CD14-positive monocyte (primary cell): ENCODE measurements at regions not wholly inside any gene's neighbourhood (a gene's known extent, or its start where the extent isn't known, plus 50 kb on each side); places are given as distances from the start of the nearest gene placed in this dataset.

Source experiments
- DNase-seq, 3 donors: peaks; one replicate each; pipeline ENCODE4 v3.0.0-alpha.2; 2011 to 2022
- H2AFZ ChIP-seq: 2 replicates; pipeline ENCODE4 v1.6.0; 2012; ENCODE audit warnings: mild to moderate bottlenecking, low read depth, low read length, inconsistent platforms; ENCODE audit not compliant: insufficient read depth, poor library complexity, severe bottlenecking
- H3K27ac ChIP-seq, 2 donors: 1 replicate in 1 of 2; 2 replicates in 1 of 2; pipeline ENCODE4 v1.5.1; 2012 to 2013; ENCODE audit warnings: low read length in 2 of 2, control low read depth in 1 of 2, inconsistent platforms in 1 of 2, low read depth in 1 of 2, mild to moderate bottlenecking in 1 of 2
- H3K27me3 ChIP-seq, 2 donors: one replicate each; pipeline versions ENCODE4 v1.6.0 to v1.6.1; 2011 to 2013; ENCODE audit warnings: low read length in 2 of 2; ENCODE audit not compliant: control insufficient read depth in 2 of 2, insufficient read depth in 2 of 2
- H3K36me3 ChIP-seq, 2 donors: replicated peaks in 1 of 2; 1 replicate in 1 of 2; 2 replicates in 1 of 2; pipeline versions ENCODE4 v1.5.1 to v1.6.1; 2012 to 2013; ENCODE audit warnings: low read length in 2 of 2, control low read depth in 1 of 2, inconsistent platforms in 1 of 2, mild to moderate bottlenecking in 1 of 2; ENCODE audit not compliant: insufficient read depth in 2 of 2, control insufficient read depth in 1 of 2
- H3K4me1 ChIP-seq, 2 donors: 1 replicate in 1 of 2; 2 replicates in 1 of 2; pipeline versions ENCODE4 v1.5.1 to v1.6.1; 2012 to 2013; ENCODE audit warnings: low read length in 2 of 2, control low read depth in 1 of 2, inconsistent platforms in 1 of 2, mild to moderate bottlenecking in 1 of 2, moderate library complexity in 1 of 2; ENCODE audit not compliant: insufficient read depth in 2 of 2, control insufficient read depth in 1 of 2
- H3K4me2 ChIP-seq: replicated peaks from 2 replicates; pipeline ENCODE3; 2012; ENCODE audit warnings: low read length, moderate library complexity, mild to moderate bottlenecking; ENCODE audit not compliant: poor library complexity, severe bottlenecking; ENCODE audit errors: extremely low read depth
- H3K4me3 ChIP-seq, 3 experiments: fragments of 200-600 bp in 1 of 3; sonication (generic) in 1 of 3; replicated peaks in 1 of 3; 1 replicate in 2 of 3; 2 replicates in 1 of 3; pipeline ENCODE4 v1.5.1; 2011 to 2013; ENCODE audit warnings: low read length in 3 of 3, mild to moderate bottlenecking in 3 of 3, control low read depth in 2 of 3, low read depth in 2 of 3, inconsistent platforms in 1 of 3, moderate library complexity in 1 of 3
- H3K79me2 ChIP-seq: 2 replicates; pipeline ENCODE4 v1.6.0; 2012; ENCODE audit warnings: mild to moderate bottlenecking, control low read depth, inconsistent platforms, low read length, moderate library complexity; ENCODE audit not compliant: insufficient read depth
- H3K9ac ChIP-seq: 2 replicates; pipeline ENCODE4 v1.6.0; 2017; ENCODE audit warnings: low read length, mild to moderate bottlenecking; ENCODE audit not compliant: insufficient read depth, poor library complexity, severe bottlenecking
- H3K9me3 ChIP-seq, 2 donors: replicated peaks in 1 of 2; 1 replicate in 1 of 2; 2 replicates in 1 of 2; pipeline versions ENCODE4 v1.5.1 to v1.6.1; 2012 to 2013; ENCODE audit warnings: low read length in 2 of 2, control low read depth in 1 of 2; ENCODE audit not compliant: control insufficient read depth in 1 of 2, insufficient read depth in 1 of 2
- H4K20me1 ChIP-seq: 2 replicates; pipeline ENCODE4 v1.6.0; 2012; ENCODE audit warnings: mild to moderate bottlenecking, low read length, control low read depth, moderate library complexity; ENCODE audit not compliant: insufficient read depth
- H3K27ac Mint-ChIP-seq, 7 donors: one replicate each; pipeline ENCODE4 v1.8.0; 2020; ENCODE audit warnings: mild to moderate bottlenecking in 7 of 7, mixed read lengths in 7 of 7, moderate library complexity in 6 of 7, inconsistent platforms in 2 of 7
- H3K27me3 Mint-ChIP-seq, 3 donors: one replicate each; pipeline ENCODE4 v1.8.0; 2021 to 2022; ENCODE audit warnings: low read depth in 3 of 3, mild to moderate bottlenecking in 3 of 3, mixed read lengths in 3 of 3, moderate library complexity in 3 of 3, inconsistent platforms in 1 of 3
- H3K36me3 Mint-ChIP-seq, 2 donors: one replicate each; pipeline ENCODE4 v1.8.0; 2020; ENCODE audit warnings: mixed read lengths in 2 of 2, inconsistent platforms in 1 of 2, mild to moderate bottlenecking in 1 of 2
- H3K4me1 Mint-ChIP-seq: one replicate; pipeline ENCODE4 v1.8.0; 2020; ENCODE audit warnings: mild to moderate bottlenecking, mixed read lengths
- H3K4me3 Mint-ChIP-seq, 2 donors: one replicate each; pipeline ENCODE4 v1.8.0; 2020; ENCODE audit warnings: mild to moderate bottlenecking in 2 of 2, mixed read lengths in 2 of 2, moderate library complexity in 1 of 2
- H3K9me3 Mint-ChIP-seq, 7 donors: one replicate each; pipeline ENCODE4 v1.8.0; 2020 to 2022; ENCODE audit warnings: mixed read lengths in 7 of 7, mild to moderate bottlenecking in 6 of 7, moderate library complexity in 6 of 7, inconsistent platforms in 2 of 7
- WGBS: methylation state at CpG from one replicate; pipeline ENCODE4 v1.1.5; 2013; ENCODE audit warnings: missing lambda C conversion rate; ENCODE audit not compliant: insufficient coverage; 5-methylcytosine and 5-hydroxymethylcytosine counted together
- intact Hi-C, 2 donors: fragments of 100-400 bp; cut with micrococcal nuclease; formaldehyde crosslinking; loops; one replicate each; pipeline versions ENCODE4 v1.15.0 to v1.15.1; 2023
- TF ChIP-seq, protein P1 (sequence below): fragments of 200-600 bp; IDR thresholded peaks from one replicate; pipeline ENCODE4 v1.8.0; 2022; ENCODE audit warnings: antibody characterized with exemption, mild to moderate bottlenecking

DNA sequence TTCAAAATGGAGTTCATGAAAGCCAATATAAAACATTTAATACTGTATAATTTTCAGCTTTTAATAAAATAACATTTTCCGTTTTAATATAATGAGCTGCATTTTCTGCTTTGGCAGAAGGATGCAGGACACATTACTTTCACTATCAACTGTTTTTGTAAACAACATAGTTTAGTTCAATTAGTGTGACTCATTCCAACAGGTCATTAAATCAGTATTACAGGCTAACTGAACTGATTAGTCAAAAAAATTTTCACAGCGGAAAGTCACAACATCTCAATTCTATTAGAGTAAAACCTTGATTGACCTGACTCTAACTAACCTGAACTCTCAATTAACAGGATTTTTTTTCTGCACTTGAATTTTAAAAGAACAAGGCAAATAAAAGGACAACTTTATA, 151.2 kb upstream of the AMOT start:
- no peaks in the 10 kb centered on the region for H3K36me3 ChIP-seq
- TF ChIP-seq, protein P1, sequence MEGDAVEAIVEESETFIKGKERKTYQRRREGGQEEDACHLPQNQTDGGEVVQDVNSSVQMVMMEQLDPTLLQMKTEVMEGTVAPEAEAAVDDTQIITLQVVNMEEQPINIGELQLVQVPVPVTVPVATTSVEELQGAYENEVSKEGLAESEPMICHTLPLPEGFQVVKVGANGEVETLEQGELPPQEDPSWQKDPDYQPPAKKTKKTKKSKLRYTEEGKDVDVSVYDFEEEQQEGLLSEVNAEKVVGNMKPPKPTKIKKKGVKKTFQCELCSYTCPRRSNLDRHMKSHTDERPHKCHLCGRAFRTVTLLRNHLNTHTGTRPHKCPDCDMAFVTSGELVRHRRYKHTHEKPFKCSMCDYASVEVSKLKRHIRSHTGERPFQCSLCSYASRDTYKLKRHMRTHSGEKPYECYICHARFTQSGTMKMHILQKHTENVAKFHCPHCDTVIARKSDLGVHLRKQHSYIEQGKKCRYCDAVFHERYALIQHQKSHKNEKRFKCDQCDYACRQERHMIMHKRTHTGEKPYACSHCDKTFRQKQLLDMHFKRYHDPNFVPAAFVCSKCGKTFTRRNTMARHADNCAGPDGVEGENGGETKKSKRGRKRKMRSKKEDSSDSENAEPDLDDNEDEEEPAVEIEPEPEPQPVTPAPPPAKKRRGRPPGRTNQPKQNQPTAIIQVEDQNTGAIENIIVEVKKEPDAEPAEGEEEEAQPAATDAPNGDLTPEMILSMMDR = no peak
- WGBS = no CpG with 5 or more reads among the region's 2 CpGs
- no peak overlapping the region for H3K27ac Mint-ChIP-seq
- peaks cover 0 to 7% (median 0%) of the 10 kb centered on the region in 3 donors for H3K27me3 Mint-ChIP-seq
- H3K4me3 Mint-ChIP-seq = no peak overlapping the region
- H3K79me2 ChIP-seq = no peaks in the 10 kb centered on the region
- no peak overlapping the region for H2AFZ ChIP-seq
- no peak for DNase-seq
- no peak overlapping the region for H3K4me2 ChIP-seq
- no peaks in the 10 kb centered on the region for H3K27me3 ChIP-seq
- H3K4me1 Mint-ChIP-seq = no peaks in the 10 kb centered on the region
- H3K27ac ChIP-seq = no peak overlapping the region
- no peaks in the 10 kb centered on the region for H3K4me1 ChIP-seq
- H3K9ac ChIP-seq = no peak overlapping the region
- peaks cover 0 to 3% (median 0%) of the 10 kb centered on the region in 7 donors for H3K9me3 Mint-ChIP-seq
- H3K9me3 ChIP-seq = no peaks in the 10 kb centered on the region
- H4K20me1 ChIP-seq = no peaks in the 10 kb centered on the region
- no peaks in the 10 kb centered on the region for H3K36me3 Mint-ChIP-seq
- H3K4me3 ChIP-seq = no peak overlapping the region
- intact Hi-C loops = no loop called here

DNA sequence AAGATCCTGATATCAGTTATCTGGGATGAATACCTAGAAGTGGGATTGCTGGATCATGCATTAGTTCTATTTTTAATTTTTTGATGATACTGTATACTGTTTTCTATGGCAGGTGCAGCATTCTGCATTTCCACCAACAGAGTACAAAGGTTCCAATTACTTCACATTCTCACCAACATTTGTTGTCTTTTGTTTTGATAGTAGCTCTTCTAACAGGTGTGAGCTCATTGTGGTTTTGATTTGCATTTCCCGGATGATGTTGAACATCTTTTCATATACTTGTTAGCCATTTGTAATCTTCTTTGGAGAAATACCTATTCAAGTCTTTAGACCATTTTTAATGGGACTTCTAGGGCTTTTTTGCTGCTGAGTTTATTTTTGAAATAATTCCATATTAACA, 139.2 kb upstream of the AMOT start:
- Histone ChIP-seq H3K9me3 (no peaks in the 10 kb centered on the region), H3K36me3 (no peaks in the 10 kb centered on the region), H2AFZ (no peak overlapping the region), H3K4me3 (no peak overlapping the region), H3K9ac (no peak overlapping the region), H3K79me2 (no peaks in the 10 kb centered on the region), H3K27me3 (no peaks in the 10 kb centered on the region), H3K4me1 (no peaks in the 10 kb centered on the region), H4K20me1 (no peaks in the 10 kb centered on the region), H3K4me2 (no peak overlapping the region), H3K27ac (no peak overlapping the region)
- Mint-ChIP-seq H3K9me3 (peaks cover 0 to 6% (median 0%) of the 10 kb centered on the region in 7 donors), H3K36me3 (no peaks in the 10 kb centered on the region), H3K27ac (no peak overlapping the region), H3K4me1 (no peaks in the 10 kb centered on the region), H3K4me3 (no peak overlapping the region), H3K27me3 (no peaks in the 10 kb centered on the region)
- WGBS = no CpG with 5 or more reads among the region's 1 CpG
- TF ChIP-seq, protein P1 = no peak
- no peak for DNase-seq
- intact Hi-C loops = no loop called here
